Ovary (tissue), 3 donors: ENCODE measurements at regions not wholly inside any gene's neighbourhood (a gene's known extent, or its start where the extent isn't known, plus 50 kb on each side); places are given as distances from the start of the nearest gene placed in this dataset.

ENCODE experiments used
- CTCF ChIP-seq, 3 donors: fragments of 450-650 bp in 2 of 3; fragments of 200-600 bp in 1 of 3; IDR thresholded peaks; one replicate each; pipeline versions ENCODE4 v1.5.1 to v1.8.0; 2016 to 2022; ENCODE audit warnings: antibody characterized with exemption in 3 of 3, mild to moderate bottlenecking in 1 of 3
- EP300 ChIP-seq: sonication (generic); formaldehyde crosslinking; IDR thresholded peaks from one replicate; pipeline ENCODE4 v1.6.1; 2017; ENCODE audit warnings: antibody characterized with exemption
- POLR2A ChIP-seq: fragments of 450-650 bp; IDR thresholded peaks from one replicate; pipeline ENCODE4 v1.6.1; 2017; ENCODE audit warnings: antibody characterized with exemption, mild to moderate bottlenecking, moderate library complexity
- donor health status: DM: no; HTN: no; CAD: no.

GRCh38 chr6:110543106-110543505 lies 66.7 kb upstream of the SLC22A16 start:
- TF ChIP-seq POLR2A, result no peak
- TF ChIP-seq CTCF (IDR thresholded peaks at IDR 0.05), result no peak
- TF ChIP-seq EP300, result no peak
